ENCODE measurements at regions not wholly inside any gene's neighbourhood (a gene's known extent, or its start where the extent isn't known, plus 50 kb on each side); places are given as distances from the start of the nearest gene placed in this dataset.

GRCh38 chr2:37830636-37831035 is 94.5 kb upstream of the RMDN2 start:
- no peak for DNase-seq
- Histone ChIP-seq H3K9me3 (no peaks in the 10 kb centered on the region), H3K27me3 (no peaks in the 10 kb centered on the region), H3K36me3 (no peaks in the 10 kb centered on the region), H3K4me1 (peaks cover 18% of the 10 kb centered on the region), H3K4me3 (ENCODE audit: low read depth, low read length) (no peak overlapping the region)
- TF ChIP-seq CTCF (IDR thresholded peaks at IDR 0.05; ENCODE audit: low read depth, low read length) = no peak

- Histone ChIP-seq H3K4me1 (peaks cover 18% of the 10 kb centered on the region), H3K4me3 (ENCODE audit: low read depth, low read length) (no peak overlapping the region), H3K36me3 (no peaks in the 10 kb centered on the region), H3K9me3 (no peaks in the 10 kb centered on the region), H3K27me3 (no peaks in the 10 kb centered on the region)
- TF ChIP-seq CTCF (IDR thresholded peaks at IDR 0.05; ENCODE audit: low read depth, low read length) = no peak
- no peak for DNase-seq
Observed at GRCh38 chr2:37831081-37831780, 93.9 kb upstream of the RMDN2 start.

- no peak overlapping the region for H3K4me3 ChIP-seq (ENCODE audit: low read depth, low read length)
- H3K9me3 ChIP-seq = no peaks in the 10 kb centered on the region
- H3K27me3 ChIP-seq = no peaks in the 10 kb centered on the region
- peak; percentile 96 for DNase-seq
- H3K36me3 ChIP-seq = no peaks in the 10 kb centered on the region
- peaks cover 23% of the 10 kb centered on the region for H3K4me1 ChIP-seq
- peak; percentile 97 for TF ChIP-seq CTCF (IDR thresholded peaks at IDR 0.05; ENCODE audit: low read depth, low read length)
Observed at GRCh38 chr2:37832590-37833197, 92.4 kb upstream of the RMDN2 start.

- TF ChIP-seq CTCF (IDR thresholded peaks at IDR 0.05; ENCODE audit: low read depth, low read length) = no peak
- DNase-seq = no peak
- H3K4me1 ChIP-seq = peaks cover 21% of the 10 kb centered on the region
- no peaks in the 10 kb centered on the region for H3K27me3 ChIP-seq
- H3K4me3 ChIP-seq (ENCODE audit: low read depth, low read length) = no peak overlapping the region
- H3K36me3 ChIP-seq = no peaks in the 10 kb centered on the region
- no peaks in the 10 kb centered on the region for H3K9me3 ChIP-seq
Observed at GRCh38 chr2:37833423-37833822, 91.7 kb upstream of the RMDN2 start.

- DNase-seq = no peak
- Histone ChIP-seq H3K27me3 (no peaks in the 10 kb centered on the region), H3K9me3 (no peaks in the 10 kb centered on the region), H3K36me3 (no peaks in the 10 kb centered on the region), H3K4me1 (peaks cover 31% of the 10 kb centered on the region), H3K4me3 (ENCODE audit: low read depth, low read length) (no peak overlapping the region)
- no peak for TF ChIP-seq CTCF (IDR thresholded peaks at IDR 0.05; ENCODE audit: low read depth, low read length)
Observed at GRCh38 chr2:37836270-37836669, 88.8 kb upstream of the RMDN2 start.

- H3K27me3 ChIP-seq = no peaks in the 10 kb centered on the region
- no peaks in the 10 kb centered on the region for H3K9me3 ChIP-seq
- peaks cover 30% of the 10 kb centered on the region for H3K4me1 ChIP-seq
- no peak for TF ChIP-seq CTCF (IDR thresholded peaks at IDR 0.05; ENCODE audit: low read depth, low read length)
- no peaks in the 10 kb centered on the region for H3K36me3 ChIP-seq
- DNase-seq = no peak
- no peak overlapping the region for H3K4me3 ChIP-seq (ENCODE audit: low read depth, low read length)
Observed at GRCh38 chr2:37836711-37837110, 88.4 kb upstream of the RMDN2 start.

Data from BE2C (cell line).